K562 (cell line): ENCODE measurements at regions not wholly inside any gene's neighbourhood (a gene's known extent, or its start where the extent isn't known, plus 50 kb on each side); places are given as distances from the start of the nearest gene placed in this dataset.

ENCODE experiments used
- ATAC-seq: fragments of 200-7000 bp; cut with Tn5 transposase; 3 replicates; pipeline ENCODE4 v1.9.1; 2020; ENCODE audit warnings: moderate library complexity
- BruUV-seq: library from RNA; stranded (reverse); fragments of 400-500 nt; replicated peaks from 2 replicates; lab custom pipeline; 2021; lab: Mats Ljungman, UMichigan
- CTCF ChIA-PET: fragments of 300-600 bp; formaldehyde crosslinking; extraction: SDS; loops from one replicate; lab custom pipeline; 2021; ENCODE audit warnings: low intra/inter-chr PET ratio; lab: Yijun Ruan, JAX
- POLR2A ChIA-PET: fragments of 300-600, 350-650 bp; sonication (Branson Sonifier 250); formaldehyde crosslinking; extraction: SDS; loops from one replicate; lab custom pipeline; 2021; ENCODE audit warnings: antibody characterized with exemption, inconsistent platforms; lab: Yijun Ruan, JAX
- DNase-seq, 4 experiments: peaks; one replicate each; pipeline versions ENCODE4 v3.0.0 to v3.0.0-alpha.2; 2011 to 2018; ENCODE audit warnings: low spot score in 3 of 4, mixed read lengths in 3 of 4; ENCODE audit errors: extremely low read depth in 1 of 4
- FAIRE-seq: peaks from 2 replicates; lab custom pipeline; 2011; peaks lifted over from hg19 to GRCh38; lab: Jason Lieb, UNC
- H2AFZ ChIP-seq: 2 replicates; pipeline ENCODE4 v1.6.0; 2011; ENCODE audit warnings: low read depth, low read length, control low read depth, inconsistent platforms
- H3K27ac ChIP-seq: fragments of 200-600 bp; 3 replicates; pipeline ENCODE4 v1.8.0; 2011; ENCODE audit warnings: low read depth, mild to moderate bottlenecking, control low read depth, inconsistent platforms, low read length, moderate library complexity, mixed read lengths; ENCODE audit errors: extremely low read depth
- H3K27me3 ChIP-seq, 2 experiments: fragments of 300-600 bp in 1 of 2; 2 replicates in 1 of 2; 3 replicates in 1 of 2; pipeline versions ENCODE4 v1.6.0 to v1.8.0; 2011; ENCODE audit warnings: inconsistent platforms in 2 of 2, low read length in 2 of 2, mild to moderate bottlenecking in 1 of 2, mixed read lengths in 1 of 2, moderate library complexity in 1 of 2; ENCODE audit not compliant: control insufficient read depth in 2 of 2, insufficient read depth in 2 of 2
- H3K36me3 ChIP-seq: fragments of 300-600 bp; 3 replicates; pipeline ENCODE4 v1.8.0; 2011; ENCODE audit warnings: mild to moderate bottlenecking, low read length, inconsistent platforms; ENCODE audit not compliant: control insufficient read depth, insufficient read depth
- H3K4me1 ChIP-seq, 2 experiments: fragments of 200-600 bp in 1 of 2; replicated peaks in 1 of 2; 2 replicates in 1 of 2; 3 replicates in 1 of 2; pipeline versions ENCODE4 v1.5.1 to v1.8.0; 2011; ENCODE audit warnings: inconsistent platforms in 2 of 2, low read length in 2 of 2, mild to moderate bottlenecking in 1 of 2, mixed read lengths in 1 of 2, moderate library complexity in 1 of 2; ENCODE audit not compliant: control insufficient read depth in 2 of 2, insufficient read depth in 2 of 2
- H3K4me2 ChIP-seq: 2 replicates; pipeline ENCODE4 v1.6.1; 2011; ENCODE audit warnings: low read length, control low read depth, inconsistent platforms, mixed read lengths; ENCODE audit not compliant: insufficient read depth
- H3K4me3 ChIP-seq: fragments of 200-600 bp; sonication (generic), shearing (Covaris generic); 2 replicates; pipeline ENCODE4 v1.5.1; 2016; ENCODE audit warnings: control low read depth, inconsistent platforms
- H3K79me2 ChIP-seq: fragments of 200-600 bp; 3 replicates; pipeline ENCODE4 v1.8.0; 2011; ENCODE audit warnings: low read length, inconsistent platforms; ENCODE audit not compliant: control insufficient read depth, insufficient read depth
- H3K9ac ChIP-seq, 2 experiments: 2 replicates each; pipeline versions ENCODE4 v1.6.0 to v1.6.1; 2011; ENCODE audit warnings: low read depth in 2 of 2, low read length in 2 of 2, control low read depth in 1 of 2, inconsistent platforms in 1 of 2, mild to moderate bottlenecking in 1 of 2, mixed read lengths in 1 of 2; ENCODE audit not compliant: insufficient read depth in 1 of 2
- H3K9me1 ChIP-seq: one replicate; pipeline ENCODE4 v1.6.0; 2011; ENCODE audit warnings: inconsistent platforms, mild to moderate bottlenecking, low read length, moderate library complexity; ENCODE audit not compliant: control insufficient read depth, insufficient read depth
- H3K9me3 ChIP-seq: replicated peaks from 2 replicates; pipeline ENCODE4 v1.5.1; 2011; ENCODE audit warnings: low read depth, low read length, inconsistent platforms; ENCODE audit not compliant: control insufficient read depth, insufficient read depth
- H4K20me1 ChIP-seq: replicated peaks from 2 replicates; pipeline ENCODE4 v1.6.1; 2011; ENCODE audit warnings: low read length, inconsistent platforms, mixed read lengths; ENCODE audit not compliant: control insufficient read depth, insufficient read depth
- DDX20 ChIP-seq: fragments of 450-650 bp; IDR thresholded peaks from 2 replicates; pipeline ENCODE4 v1.6.1; 2016; ENCODE audit warnings: missing genetic modification characterization, low read depth, mild to moderate bottlenecking, missing compliant biosample characterization, moderate library complexity
- TAL1 ChIP-seq: fragments of 450-650 bp; IDR thresholded peaks from 2 replicates; pipeline ENCODE4 v1.6.1; 2016; ENCODE audit warnings: mild to moderate bottlenecking
- ZHX1 ChIP-seq: fragments of 150-350 bp; conservative IDR thresholded peaks from 2 replicates; pipeline ENCODE4 v1.6.1; 2014; ENCODE audit warnings: low read length
- ZNF778 ChIP-seq: fragments of 450-650 bp; formaldehyde crosslinking; IDR thresholded peaks from 2 replicates; pipeline ENCODE4 v1.4.0; 2020; ENCODE audit warnings: mild to moderate bottlenecking, moderate library complexity
- WGBS: fragments of 100-300 bp; shearing (Covaris generic); methylation state at CpG from one replicate; pipeline ENCODE4 v1.1.6; 2016; ENCODE audit warnings: low coverage, mixed read lengths; ENCODE audit not compliant: insufficient coverage; ENCODE audit errors: missing lambda C conversion rate; 5-methylcytosine and 5-hydroxymethylcytosine counted together
- in situ Hi-C: fragments of 300-500 bp; cut with MboI; formaldehyde crosslinking; loops from 4 replicates; pipeline ENCODE4 v1.15.0; 2018; ENCODE audit warnings: inconsistent platforms, mixed read lengths
- intact Hi-C: fragments of 100-400 bp; cut with micrococcal nuclease; formaldehyde crosslinking; loops from 2 replicates; pipeline ENCODE4 v1.14.2; 2022

- FAIRE-seq (no peak), DNase-seq (no peak), ATAC-seq (no peak)
- no peaks in the 10 kb centered on the region for H3K4me1 ChIP-seq
- no peak overlapping the region for H3K27ac ChIP-seq
- 0% methylated on average over 2 of the region's 2 CpGs for WGBS
- no peak for TF ChIP-seq TAL1
- TF ChIP-seq ZHX1 = no peak
- no peak for TF ChIP-seq ZNF778 (CRISPR knock-in tag)
- no peak for TF ChIP-seq DDX20 (tag)
- H4K20me1 ChIP-seq = no peaks in the 10 kb centered on the region
- no peak overlapping the region for H2AFZ ChIP-seq
- H3K4me2 ChIP-seq = no peak overlapping the region
- in situ Hi-C loops = no loop called here
- H3K9me1 ChIP-seq = no peaks in the 10 kb centered on the region
- no peak overlapping the region for H3K4me3 ChIP-seq
- no peaks in the 10 kb centered on the region; the same call in 1 of the 2 replicates for H3K9me3 ChIP-seq
- POLR2A ChIA-PET = interaction anchor here (0.7 kb wide), 1 partner anchor 509 kb away, joined by 3 read pairs; no protein-coding TSS in a partner anchor
- H3K9ac ChIP-seq = no peak overlapping the region
- intact Hi-C loops = no loop called here
- no peaks in the 10 kb centered on the region for H3K79me2 ChIP-seq
- CTCF ChIA-PET = no interaction called here
- H3K36me3 ChIP-seq = no peaks in the 10 kb centered on the region
- BruUV-seq = no TSS peak
- H3K27me3 ChIP-seq = no peaks in the 10 kb centered on the region
Measured at GRCh38 chr3:34882764-34883163, 756.6 kb upstream of the ARPP21 start.
